ENCODE measurements at regions not wholly inside any gene's neighbourhood (a gene's known extent, or its start where the extent isn't known, plus 50 kb on each side); places are given as distances from the start of the nearest gene placed in this dataset.

DNA sequence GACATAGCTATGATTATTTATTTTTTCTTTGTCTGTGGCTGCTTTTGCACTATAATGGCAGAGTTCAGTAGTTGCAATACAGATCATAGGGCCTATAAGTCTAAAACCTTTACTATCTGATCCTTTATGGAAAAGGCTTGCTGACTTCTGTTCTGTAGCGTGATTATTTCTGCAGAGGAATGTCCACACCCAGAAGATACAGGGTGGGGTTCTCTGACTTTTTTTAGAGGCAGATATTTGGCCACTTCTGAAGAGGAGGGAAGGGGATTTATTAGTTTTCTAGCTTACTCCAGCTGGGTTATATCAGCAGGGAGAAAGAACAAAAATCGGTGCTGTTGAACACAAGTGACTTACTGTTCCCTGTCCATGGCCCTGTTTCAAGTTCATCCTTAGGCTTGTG, 97.6 kb downstream of the RPE65 start:
- no peak for DNase-seq (ENCODE audit: low spot score in 2 of 2)
- Mint-ChIP-seq H3K36me3 (no peaks in the 10 kb centered on the region), H3K4me3 (no peak overlapping the region), H3K27me3 (no peaks in the 10 kb centered on the region), H3K9me3 (peaks cover 4% of the 10 kb centered on the region), H3K4me1 (peaks cover 7% of the 10 kb centered on the region), H3K27ac (no peak overlapping the region)
- no peak for ATAC-seq (ENCODE audit: low read depth)

DNA sequence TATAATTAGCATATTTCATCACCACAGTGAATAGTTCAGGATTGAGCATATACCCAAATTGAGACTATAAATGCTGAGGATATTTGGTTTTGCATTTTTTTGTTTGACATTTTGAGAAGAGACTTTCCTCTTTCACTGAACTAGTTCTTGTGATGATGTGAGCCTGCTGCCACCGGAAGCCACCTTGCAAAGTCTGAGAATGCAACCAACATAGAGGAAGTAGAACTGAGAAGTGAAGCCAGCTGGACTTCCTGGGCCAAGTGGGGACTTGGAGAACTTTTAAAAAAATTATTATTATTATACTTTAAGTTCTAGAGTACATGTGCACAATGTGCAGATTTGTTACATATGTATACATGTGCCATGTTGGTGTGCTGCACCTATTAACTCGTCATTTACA, 102.3 kb downstream of the RPE65 start:
- Mint-ChIP-seq H3K4me3 (peak overlapping the region; percentile 39), H3K27me3 (no peaks in the 10 kb centered on the region), H3K36me3 (no peaks in the 10 kb centered on the region), H3K4me1 (peaks cover 10% of the 10 kb centered on the region), H3K9me3 (peaks cover 3% of the 10 kb centered on the region), H3K27ac (no peak overlapping the region)
- DNase-seq (ENCODE audit: low spot score in 2 of 2) (peak in 1 of 2 donors; percentile 44), ATAC-seq (ENCODE audit: low read depth) (peak; percentile 100)

DNA sequence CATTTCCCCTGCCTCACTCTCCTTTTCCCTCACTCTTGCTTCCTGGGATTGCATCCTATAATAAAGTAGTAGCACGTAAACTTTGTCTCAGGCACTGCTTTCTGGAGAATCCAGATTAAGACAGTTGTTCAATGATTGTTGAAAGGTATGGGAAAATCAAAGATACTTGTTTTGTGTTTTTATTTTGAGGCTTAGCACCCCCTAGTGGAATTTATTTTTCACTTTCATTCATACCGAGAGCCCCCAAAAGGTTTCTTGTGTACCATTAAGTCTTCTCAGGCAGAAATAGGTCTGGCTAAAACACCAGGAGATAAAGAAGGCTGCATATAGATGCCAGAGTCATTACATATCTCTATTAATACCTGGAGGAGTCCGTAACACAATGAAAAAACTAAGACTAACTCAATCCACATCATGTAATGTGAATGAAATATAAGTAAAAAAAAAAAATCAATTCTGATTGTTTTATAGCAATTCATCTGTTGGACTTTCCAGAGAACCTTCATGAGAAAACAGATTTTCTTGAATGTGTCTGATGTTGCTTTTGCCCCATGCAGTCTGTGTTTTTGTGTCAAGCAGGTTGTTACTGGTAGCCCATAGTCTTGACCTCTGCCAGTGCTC, 103.5 kb downstream of the RPE65 start:
- Mint-ChIP-seq H3K27me3 (no peaks in the 10 kb centered on the region), H3K4me3 (no peak overlapping the region), H3K36me3 (no peaks in the 10 kb centered on the region), H3K9me3 (peaks cover 3% of the 10 kb centered on the region), H3K27ac (no peak overlapping the region), H3K4me1 (peaks cover 10% of the 10 kb centered on the region)
- ATAC-seq (ENCODE audit: low read depth) (no peak), DNase-seq (ENCODE audit: low spot score in 2 of 2) (no peak)

DNA sequence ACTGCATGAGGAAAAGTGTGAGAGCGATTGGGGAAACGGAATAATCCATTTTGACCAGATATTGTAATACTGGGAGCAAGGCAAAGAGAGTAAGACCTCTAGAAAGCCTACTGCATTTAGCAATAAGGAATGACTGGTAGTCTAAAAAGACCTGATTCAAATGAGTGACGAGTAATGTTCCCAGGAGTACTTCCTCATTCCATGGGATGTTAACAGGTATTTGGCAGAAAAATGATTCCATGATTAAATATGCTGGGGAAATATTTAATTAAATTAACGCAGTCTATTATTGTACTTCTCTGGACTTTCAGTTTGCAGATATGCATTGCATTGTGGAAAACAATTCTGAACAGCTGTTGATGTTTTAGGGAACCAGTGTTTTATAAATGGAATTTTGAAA, 105.5 kb downstream of the RPE65 start:
- Mint-ChIP-seq H3K9me3 (no peaks in the 10 kb centered on the region), H3K27ac (no peak overlapping the region), H3K4me3 (no peak overlapping the region)

DNA sequence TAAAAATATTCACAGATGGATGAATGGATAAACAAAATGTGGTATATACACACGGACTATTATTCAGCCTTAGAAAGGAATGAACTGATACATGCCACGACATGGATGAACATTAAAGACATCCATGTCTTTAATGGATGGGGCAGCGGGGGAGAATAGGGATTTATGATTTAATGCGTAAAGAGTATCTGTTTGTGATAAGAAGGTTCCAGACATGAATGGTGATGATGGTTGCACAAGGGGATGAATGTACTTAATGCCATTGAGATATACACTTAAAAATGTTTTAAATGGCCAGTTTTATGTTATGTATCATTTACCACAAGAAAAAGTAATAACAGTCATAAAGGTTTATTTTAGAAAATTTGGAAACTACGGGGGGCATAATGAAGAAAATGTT, 108.6 kb upstream of the WLS start:
- ATAC-seq (ENCODE audit: low read depth) = no peak
- Mint-ChIP-seq H3K9me3 (no peaks in the 10 kb centered on the region), H3K4me1 (peaks cover 2% of the 10 kb centered on the region), H3K27ac (no peak overlapping the region), H3K36me3 (no peaks in the 10 kb centered on the region), H3K4me3 (no peak overlapping the region), H3K27me3 (peaks cover 11% of the 10 kb centered on the region)
- no peak for DNase-seq (ENCODE audit: low spot score in 2 of 2)

More for the DNA sequence above, 105.5 kb downstream of the RPE65 start:
- peaks cover 7% of the 10 kb centered on the region for H3K4me1 Mint-ChIP-seq
- DNase-seq (ENCODE audit: low spot score in 2 of 2) = no peak
- ATAC-seq (ENCODE audit: low read depth) = no peak
- peaks cover 10% of the 10 kb centered on the region for H3K27me3 Mint-ChIP-seq
- no peaks in the 10 kb centered on the region for H3K36me3 Mint-ChIP-seq

DNA sequence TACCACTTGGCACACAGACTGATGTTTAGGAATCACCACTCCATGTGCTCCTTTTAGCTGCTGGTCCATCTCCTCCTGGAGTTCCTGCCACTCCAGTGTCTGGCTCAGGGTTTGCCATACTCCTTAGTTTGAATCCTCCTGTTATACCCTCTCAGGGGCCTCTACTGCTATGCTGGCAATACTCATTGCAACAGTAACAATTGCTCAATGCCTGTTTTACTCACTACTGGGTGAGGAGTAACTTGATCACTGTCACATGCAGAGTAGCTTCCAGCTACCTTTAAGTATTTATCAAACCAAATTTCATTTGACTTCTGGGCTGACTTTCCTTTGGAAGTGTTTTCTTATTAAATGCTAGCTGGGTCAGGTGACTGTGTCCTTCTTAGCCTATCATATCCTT, 107.2 kb upstream of the WLS start:
- H3K36me3 Mint-ChIP-seq = no peaks in the 10 kb centered on the region
- ATAC-seq (ENCODE audit: low read depth) (no peak), DNase-seq (ENCODE audit: low spot score in 2 of 2) (no peak)
- H3K4me1 Mint-ChIP-seq = no peaks in the 10 kb centered on the region
- no peaks in the 10 kb centered on the region for H3K9me3 Mint-ChIP-seq
- H3K27ac Mint-ChIP-seq = no peak overlapping the region
- H3K4me3 Mint-ChIP-seq = no peak overlapping the region
- peaks cover 11% of the 10 kb centered on the region for H3K27me3 Mint-ChIP-seq

DNA sequence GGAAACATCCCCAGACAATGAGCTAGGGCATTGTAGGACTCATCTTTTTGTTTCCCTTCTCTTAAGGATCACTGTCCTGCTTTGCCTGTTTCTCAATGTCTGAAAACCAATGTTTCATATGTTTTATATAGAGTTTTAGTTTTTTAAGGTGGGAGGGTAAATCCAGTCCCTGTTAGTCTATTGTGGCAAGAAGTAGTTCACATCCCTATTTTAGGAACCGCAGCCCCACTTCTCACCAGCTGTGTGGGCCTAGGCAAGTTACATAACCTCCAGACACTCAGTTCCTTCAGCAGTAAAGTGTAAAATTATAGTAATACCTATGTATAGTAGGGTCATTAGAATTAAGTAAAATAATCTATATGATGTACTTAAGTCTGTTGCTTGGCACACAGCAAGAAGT, 105.8 kb upstream of the WLS start:
- H3K36me3 Mint-ChIP-seq = no peaks in the 10 kb centered on the region
- no peaks in the 10 kb centered on the region for H3K9me3 Mint-ChIP-seq
- DNase-seq (ENCODE audit: low spot score in 2 of 2) (no peak), ATAC-seq (ENCODE audit: low read depth) (no peak)
- no peak overlapping the region for H3K4me3 Mint-ChIP-seq
- H3K27me3 Mint-ChIP-seq = peaks cover 11% of the 10 kb centered on the region
- H3K4me1 Mint-ChIP-seq = no peaks in the 10 kb centered on the region
- H3K27ac Mint-ChIP-seq = no peak overlapping the region

DNA sequence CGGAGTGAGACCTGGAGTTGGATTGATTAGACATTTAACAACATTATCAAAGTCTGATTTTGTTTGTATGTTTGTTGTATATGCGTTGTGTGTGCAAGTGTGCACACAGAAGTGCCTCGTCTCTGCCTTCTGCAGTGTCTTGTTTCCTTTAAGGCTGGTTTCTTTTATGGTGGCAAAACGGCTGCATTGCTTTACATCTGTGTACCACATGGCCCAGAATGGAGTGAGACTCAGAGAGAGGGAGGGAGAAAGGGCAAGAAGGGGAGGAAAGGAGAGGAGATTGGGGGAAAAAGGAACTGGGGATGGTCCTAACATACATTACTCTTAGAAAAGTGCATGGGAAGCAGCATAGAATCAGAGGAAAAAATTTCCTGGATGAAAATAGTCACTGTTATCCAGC, 99.7 kb upstream of the WLS start:
- no peaks in the 10 kb centered on the region for H3K36me3 Mint-ChIP-seq
- H3K9me3 Mint-ChIP-seq = no peaks in the 10 kb centered on the region
- H3K4me1 Mint-ChIP-seq = no peaks in the 10 kb centered on the region
- H3K27me3 Mint-ChIP-seq = peaks cover 1% of the 10 kb centered on the region
- ATAC-seq (ENCODE audit: low read depth) (no peak), DNase-seq (ENCODE audit: low spot score in 2 of 2) (no peak)
- no peak overlapping the region for H3K27ac Mint-ChIP-seq
- H3K4me3 Mint-ChIP-seq = no peak overlapping the region

DNA sequence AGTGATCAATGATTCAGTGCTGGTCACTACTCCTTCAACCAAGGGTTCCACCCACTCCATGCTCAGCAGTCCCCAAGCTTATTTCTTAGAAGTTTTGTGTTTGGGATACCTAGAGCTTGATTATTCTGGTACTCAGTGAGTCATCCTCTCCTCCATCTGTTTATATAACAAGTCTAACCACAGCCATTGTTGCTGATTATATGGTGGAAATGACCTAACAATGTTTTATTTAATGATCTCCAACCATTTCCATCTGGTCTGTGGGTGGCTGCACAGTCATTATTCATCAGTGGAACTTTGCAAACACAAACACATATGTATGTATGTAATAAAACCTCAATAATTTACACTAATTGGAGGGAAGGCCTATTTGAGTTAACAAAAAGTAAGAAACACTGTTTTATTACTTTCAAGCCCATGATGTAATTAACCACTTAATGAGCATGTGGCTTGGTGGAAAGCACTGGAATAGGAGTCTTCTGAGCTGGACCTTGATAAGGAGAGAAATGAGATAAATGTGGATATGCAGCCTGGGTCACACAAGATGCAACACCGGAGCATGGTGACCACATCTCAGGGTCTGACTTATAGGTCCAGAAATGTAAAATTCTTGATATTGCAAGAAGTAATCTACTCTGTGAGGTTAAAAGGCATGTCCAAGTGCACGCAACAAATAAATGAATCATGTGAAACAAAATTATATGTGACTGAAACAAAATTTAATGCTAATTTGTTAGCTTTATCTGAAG, 99.0 kb upstream of the WLS start:
- Mint-ChIP-seq H3K9me3 (no peaks in the 10 kb centered on the region), H3K4me3 (no peak overlapping the region), H3K27me3 (no peaks in the 10 kb centered on the region), H3K27ac (no peak overlapping the region), H3K36me3 (no peaks in the 10 kb centered on the region), H3K4me1 (no peaks in the 10 kb centered on the region)
- ATAC-seq (ENCODE audit: low read depth) (no peak), DNase-seq (ENCODE audit: low spot score in 2 of 2) (no peak)

DNA sequence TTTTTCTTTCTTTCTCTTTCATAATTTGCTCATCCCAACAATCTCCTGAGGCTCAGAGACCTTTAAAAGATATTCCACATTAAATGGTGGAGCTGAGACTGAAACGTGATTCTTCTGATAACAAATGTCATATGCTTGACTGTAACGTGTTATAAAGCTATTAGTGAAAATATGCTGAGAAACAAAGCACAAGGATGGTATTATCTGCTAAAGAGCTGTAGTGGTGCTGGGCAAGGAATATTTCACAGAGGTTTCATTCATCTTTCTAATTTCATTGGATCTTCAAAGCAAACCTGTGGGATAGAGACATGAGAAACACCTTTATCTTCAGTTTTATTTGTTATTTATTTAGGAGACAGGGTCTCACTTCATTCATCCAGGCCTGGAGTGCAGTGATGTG, 98.1 kb upstream of the WLS start:
- DNase-seq (ENCODE audit: low spot score in 2 of 2) = no peak

DNA sequence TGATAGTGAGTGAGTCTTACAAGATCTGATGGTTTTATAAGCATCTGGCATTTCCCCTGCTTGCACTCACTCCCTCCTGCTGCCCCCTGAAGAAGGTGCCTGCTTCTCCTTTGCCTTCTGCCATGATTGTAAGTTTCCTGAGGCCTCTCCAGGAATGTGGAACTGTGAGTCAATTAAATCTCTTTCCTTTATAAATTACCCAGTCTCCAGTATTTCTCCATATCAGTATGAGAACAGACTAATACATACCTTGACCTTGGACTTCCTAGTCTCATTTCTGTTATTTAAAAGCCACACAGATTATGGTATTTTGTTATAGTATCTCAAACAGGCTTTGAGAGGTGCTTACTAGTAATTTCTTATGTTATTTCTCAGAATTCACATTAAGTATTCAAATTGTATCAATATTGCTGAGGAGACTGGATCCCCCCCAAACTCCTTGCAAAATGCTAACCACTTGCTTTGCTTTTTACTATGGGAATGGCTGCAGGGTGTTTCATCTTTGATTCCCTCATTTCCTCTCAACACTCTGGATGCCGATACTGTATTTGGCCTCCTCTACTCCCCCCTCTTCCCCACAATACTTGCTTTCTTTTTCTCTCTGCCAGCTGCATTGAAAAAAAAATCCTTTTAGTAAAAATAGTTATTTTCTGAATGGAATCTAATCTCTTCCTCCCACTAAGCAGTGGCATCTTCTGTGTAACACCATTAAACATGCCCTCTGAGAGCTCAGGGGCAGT, 96.9 kb upstream of the WLS start:
- Mint-ChIP-seq H3K36me3 (no peaks in the 10 kb centered on the region), H3K4me1 (no peaks in the 10 kb centered on the region), H3K27ac (no peak overlapping the region), H3K27me3 (no peaks in the 10 kb centered on the region), H3K9me3 (peaks cover 2% of the 10 kb centered on the region), H3K4me3 (no peak overlapping the region)
- DNase-seq (ENCODE audit: low spot score in 2 of 2) (no peak), ATAC-seq (ENCODE audit: low read depth) (no peak)

More for the DNA sequence above, 98.1 kb upstream of the WLS start:
- no peak overlapping the region for H3K27ac Mint-ChIP-seq
- no peaks in the 10 kb centered on the region for H3K4me1 Mint-ChIP-seq
- H3K36me3 Mint-ChIP-seq = no peaks in the 10 kb centered on the region
- no peak for ATAC-seq (ENCODE audit: low read depth)
- H3K27me3 Mint-ChIP-seq = no peaks in the 10 kb centered on the region
- no peak overlapping the region for H3K4me3 Mint-ChIP-seq
- no peaks in the 10 kb centered on the region for H3K9me3 Mint-ChIP-seq

DNA sequence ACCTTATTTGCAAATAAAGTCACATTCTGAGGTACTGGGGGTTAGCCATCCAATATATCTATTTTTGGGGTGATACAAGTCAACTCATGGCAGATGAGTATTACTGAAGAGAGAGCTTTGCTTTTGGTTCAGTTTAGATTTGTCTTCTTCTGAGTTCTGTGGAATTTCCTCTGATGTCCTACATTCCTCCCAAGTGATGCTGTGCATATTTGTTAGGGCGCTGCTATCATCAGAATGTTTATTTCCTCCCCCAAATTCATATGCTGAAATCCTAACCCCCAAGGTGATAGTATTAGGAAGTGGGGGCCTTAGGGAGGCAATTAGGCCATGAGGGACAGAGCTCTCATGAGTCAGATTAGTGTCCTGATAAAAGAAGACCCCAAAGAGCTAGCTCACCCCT, 96.2 kb upstream of the WLS start:
- Mint-ChIP-seq H3K27me3 (no peaks in the 10 kb centered on the region), H3K9me3 (peaks cover 2% of the 10 kb centered on the region), H3K4me3 (no peak overlapping the region), H3K36me3 (no peaks in the 10 kb centered on the region), H3K4me1 (no peaks in the 10 kb centered on the region), H3K27ac (no peak overlapping the region)
- no peak for DNase-seq (ENCODE audit: low spot score in 2 of 2)
- no peak for ATAC-seq (ENCODE audit: low read depth)

DNA sequence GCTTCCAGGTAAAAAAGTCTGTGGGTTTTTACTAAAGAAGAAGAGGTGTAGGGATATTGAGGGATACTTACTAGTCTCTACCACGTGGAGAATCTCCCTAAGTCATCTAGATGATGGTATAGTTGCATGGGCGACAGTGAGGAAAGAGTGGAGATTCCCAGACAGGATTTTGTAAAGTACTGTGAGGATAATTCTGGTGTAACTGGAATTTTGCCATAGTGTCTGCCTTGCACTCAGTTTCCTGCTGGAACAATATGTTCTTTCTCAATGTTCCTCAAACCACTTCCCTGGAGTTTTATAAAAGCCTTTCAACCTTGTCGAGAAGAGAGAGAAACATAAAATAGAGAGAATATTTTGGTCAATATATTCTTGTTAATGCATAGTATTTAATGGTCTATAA, 95.1 kb upstream of the WLS start:
- DNase-seq (ENCODE audit: low spot score in 2 of 2) = no peak
- Mint-ChIP-seq H3K4me3 (no peak overlapping the region), H3K27me3 (no peaks in the 10 kb centered on the region), H3K36me3 (no peaks in the 10 kb centered on the region), H3K27ac (no peak overlapping the region), H3K9me3 (peaks cover 2% of the 10 kb centered on the region), H3K4me1 (no peaks in the 10 kb centered on the region)
- no peak for ATAC-seq (ENCODE audit: low read depth)

DNA sequence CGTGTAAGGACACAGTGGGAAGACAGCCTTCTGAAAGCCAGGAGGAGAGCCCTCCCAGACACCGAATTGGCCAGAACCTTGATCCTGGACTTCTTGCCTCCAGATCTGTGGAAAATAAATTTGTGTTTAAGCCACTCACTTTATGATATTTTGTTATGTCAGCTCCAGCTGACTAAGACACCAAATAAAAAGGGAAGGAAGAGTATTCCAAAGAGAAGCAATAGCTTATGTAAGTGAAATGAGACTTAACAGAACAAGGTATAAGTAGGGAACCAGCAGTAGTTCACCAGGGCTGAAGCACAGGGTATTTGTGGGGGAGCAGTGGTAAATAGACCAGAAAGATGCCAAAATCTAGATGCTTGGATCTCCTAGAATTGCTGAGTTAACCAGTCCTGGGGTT, 94.2 kb upstream of the WLS start:
- Mint-ChIP-seq H3K4me1 (no peaks in the 10 kb centered on the region), H3K36me3 (no peaks in the 10 kb centered on the region), H3K9me3 (peaks cover 2% of the 10 kb centered on the region), H3K27ac (no peak overlapping the region), H3K4me3 (no peak overlapping the region), H3K27me3 (no peaks in the 10 kb centered on the region)
- ATAC-seq (ENCODE audit: low read depth) (no peak), DNase-seq (ENCODE audit: low spot score in 2 of 2) (no peak)

All from memory B cell (primary cell).